GM23338 (cell line): ENCODE measurements at regions not wholly inside any gene's neighbourhood (a gene's known extent, or its start where the extent isn't known, plus 50 kb on each side); places are given as distances from the start of the nearest gene placed in this dataset.

Source experiments
- CREB1 ChIP-seq: fragments of 250-450 bp; sonication (Bioruptor Pico); IDR thresholded peaks from 2 replicates; pipeline ENCODE4 v1.5.0; 2020; ENCODE audit warnings: low read depth, mild to moderate bottlenecking, moderate library complexity
- EZH2 ChIP-seq: fragments of 200-600 bp; sonication (generic); IDR thresholded peaks from one replicate; pipeline ENCODE4 v1.8.0; 2017; ENCODE audit warnings: antibody characterized with exemption, mild to moderate bottlenecking, low read depth; ENCODE audit not compliant: unreplicated experiment
- EZH2phosphoT487 ChIP-seq: fragments of 200-600 bp; sonication (generic); IDR thresholded peaks from one replicate; pipeline ENCODE4 v1.8.1; 2018; ENCODE audit warnings: antibody characterized with exemption; ENCODE audit not compliant: unreplicated experiment
- JUNB ChIP-seq: IDR thresholded peaks from one replicate; pipeline ENCODE4 v1.6.1; 2016; ENCODE audit warnings: antibody characterized with exemption; ENCODE audit not compliant: unreplicated experiment
- NANOG ChIP-seq: IDR thresholded peaks from 2 replicates; pipeline ENCODE4 v1.6.1; 2016; ENCODE audit warnings: antibody characterized with exemption, borderline replicate concordance
- POLR2AphosphoS5 ChIP-seq: IDR thresholded peaks from 2 replicates; pipeline ENCODE4 v1.6.1; 2016; ENCODE audit warnings: antibody characterized with exemption, low read depth
- STAT1 ChIP-seq: IDR thresholded peaks from one replicate; pipeline ENCODE4 v1.6.1; 2016; ENCODE audit warnings: antibody characterized with exemption; ENCODE audit not compliant: unreplicated experiment
- ZNF114 ChIP-seq: fragments of 250-450 bp; sonication (Bioruptor Pico); IDR thresholded peaks from 2 replicates; pipeline ENCODE4 v1.5.0; 2020; ENCODE audit warnings: mild to moderate bottlenecking, moderate library complexity
- ZNF331 ChIP-seq: fragments of 250-450 bp; sonication (Bioruptor Pico); IDR thresholded peaks from 2 replicates; pipeline ENCODE4 v1.5.0; 2020; ENCODE audit warnings: low read depth, mild to moderate bottlenecking, moderate library complexity
- TF ChIP-seq, protein P1 (sequence below), 2 experiments: fragments of 200-600 bp in 1 of 2; sonication (generic) in 1 of 2; conservative IDR thresholded peaks; 2 replicates each; pipeline versions ENCODE4 v1.5.1 to v1.6.1; 2016 to 2017; ENCODE audit warnings: antibody characterized with exemption in 2 of 2, low read depth in 2 of 2, mild to moderate bottlenecking in 2 of 2, moderate library complexity in 1 of 2
- TF ChIP-seq, protein P2 (sequence below): IDR thresholded peaks from one replicate; pipeline ENCODE4 v1.6.1; 2018; ENCODE audit warnings: antibody characterized with exemption; ENCODE audit not compliant: unreplicated experiment
- TF ChIP-seq, protein P3 (sequence below): IDR thresholded peaks from 2 replicates; pipeline ENCODE4 v1.6.1; 2016; ENCODE audit warnings: antibody characterized with exemption
- TF ChIP-seq, protein P4 (sequence below): fragments of 250-450 bp; sonication (Bioruptor Pico); IDR thresholded peaks from 2 replicates; pipeline ENCODE4 v1.5.0; 2020; ENCODE audit warnings: mild to moderate bottlenecking, moderate library complexity

DNA sequence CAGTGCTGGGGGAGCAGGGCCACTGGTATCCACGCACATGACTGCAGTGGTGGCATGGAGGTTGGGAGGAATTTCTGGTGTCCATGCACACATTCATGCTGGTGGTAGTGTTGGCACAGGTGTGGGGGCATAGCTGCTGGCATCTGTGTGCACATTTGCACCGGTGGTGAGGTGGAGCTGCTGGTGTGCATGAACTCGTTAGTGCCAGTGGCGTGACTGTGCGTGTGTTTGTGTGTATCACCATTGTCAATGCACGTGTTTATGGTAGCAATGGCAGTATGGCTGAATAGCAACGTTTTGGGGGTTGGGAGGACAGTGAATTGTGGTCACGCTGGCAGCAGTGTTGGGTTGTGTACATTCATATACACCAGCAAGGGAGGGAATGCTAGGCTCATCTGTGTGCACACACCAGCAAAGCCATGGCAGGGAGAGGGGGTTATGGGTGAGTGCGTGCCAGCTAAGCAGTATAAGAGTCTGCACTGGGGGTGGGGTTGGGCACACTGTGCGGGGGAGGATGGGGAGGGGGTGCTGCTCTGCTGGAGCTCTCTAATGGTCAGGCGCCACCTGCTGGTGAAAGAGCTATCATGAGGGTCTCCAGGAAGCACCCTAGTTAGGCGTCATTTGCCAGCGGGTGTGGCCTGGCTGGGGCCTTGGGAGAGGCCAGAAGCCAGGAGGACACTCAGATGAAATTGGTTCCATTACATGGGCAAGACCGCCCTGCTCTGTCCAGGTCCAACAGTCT, 626.1 kb upstream of the ID4 start:
- TF ChIP-seq, protein P1, sequence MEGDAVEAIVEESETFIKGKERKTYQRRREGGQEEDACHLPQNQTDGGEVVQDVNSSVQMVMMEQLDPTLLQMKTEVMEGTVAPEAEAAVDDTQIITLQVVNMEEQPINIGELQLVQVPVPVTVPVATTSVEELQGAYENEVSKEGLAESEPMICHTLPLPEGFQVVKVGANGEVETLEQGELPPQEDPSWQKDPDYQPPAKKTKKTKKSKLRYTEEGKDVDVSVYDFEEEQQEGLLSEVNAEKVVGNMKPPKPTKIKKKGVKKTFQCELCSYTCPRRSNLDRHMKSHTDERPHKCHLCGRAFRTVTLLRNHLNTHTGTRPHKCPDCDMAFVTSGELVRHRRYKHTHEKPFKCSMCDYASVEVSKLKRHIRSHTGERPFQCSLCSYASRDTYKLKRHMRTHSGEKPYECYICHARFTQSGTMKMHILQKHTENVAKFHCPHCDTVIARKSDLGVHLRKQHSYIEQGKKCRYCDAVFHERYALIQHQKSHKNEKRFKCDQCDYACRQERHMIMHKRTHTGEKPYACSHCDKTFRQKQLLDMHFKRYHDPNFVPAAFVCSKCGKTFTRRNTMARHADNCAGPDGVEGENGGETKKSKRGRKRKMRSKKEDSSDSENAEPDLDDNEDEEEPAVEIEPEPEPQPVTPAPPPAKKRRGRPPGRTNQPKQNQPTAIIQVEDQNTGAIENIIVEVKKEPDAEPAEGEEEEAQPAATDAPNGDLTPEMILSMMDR (conservative IDR thresholded peaks at IDR 0.05; ENCODE audit: low read depth in 2 of 2): peak; percentile 58 to 77
- TF ChIP-seq POLR2AphosphoS5 (no peak), EZH2phosphoT487 (no peak), EZH2 (no peak), JUNB (no peak), CREB1 (CRISPR knock-in tag) (no peak), ZNF114 (no peak), NANOG (no peak), ZNF331 (CRISPR knock-in tag) (no peak), STAT1 (no peak)
- TF ChIP-seq, protein P2, sequence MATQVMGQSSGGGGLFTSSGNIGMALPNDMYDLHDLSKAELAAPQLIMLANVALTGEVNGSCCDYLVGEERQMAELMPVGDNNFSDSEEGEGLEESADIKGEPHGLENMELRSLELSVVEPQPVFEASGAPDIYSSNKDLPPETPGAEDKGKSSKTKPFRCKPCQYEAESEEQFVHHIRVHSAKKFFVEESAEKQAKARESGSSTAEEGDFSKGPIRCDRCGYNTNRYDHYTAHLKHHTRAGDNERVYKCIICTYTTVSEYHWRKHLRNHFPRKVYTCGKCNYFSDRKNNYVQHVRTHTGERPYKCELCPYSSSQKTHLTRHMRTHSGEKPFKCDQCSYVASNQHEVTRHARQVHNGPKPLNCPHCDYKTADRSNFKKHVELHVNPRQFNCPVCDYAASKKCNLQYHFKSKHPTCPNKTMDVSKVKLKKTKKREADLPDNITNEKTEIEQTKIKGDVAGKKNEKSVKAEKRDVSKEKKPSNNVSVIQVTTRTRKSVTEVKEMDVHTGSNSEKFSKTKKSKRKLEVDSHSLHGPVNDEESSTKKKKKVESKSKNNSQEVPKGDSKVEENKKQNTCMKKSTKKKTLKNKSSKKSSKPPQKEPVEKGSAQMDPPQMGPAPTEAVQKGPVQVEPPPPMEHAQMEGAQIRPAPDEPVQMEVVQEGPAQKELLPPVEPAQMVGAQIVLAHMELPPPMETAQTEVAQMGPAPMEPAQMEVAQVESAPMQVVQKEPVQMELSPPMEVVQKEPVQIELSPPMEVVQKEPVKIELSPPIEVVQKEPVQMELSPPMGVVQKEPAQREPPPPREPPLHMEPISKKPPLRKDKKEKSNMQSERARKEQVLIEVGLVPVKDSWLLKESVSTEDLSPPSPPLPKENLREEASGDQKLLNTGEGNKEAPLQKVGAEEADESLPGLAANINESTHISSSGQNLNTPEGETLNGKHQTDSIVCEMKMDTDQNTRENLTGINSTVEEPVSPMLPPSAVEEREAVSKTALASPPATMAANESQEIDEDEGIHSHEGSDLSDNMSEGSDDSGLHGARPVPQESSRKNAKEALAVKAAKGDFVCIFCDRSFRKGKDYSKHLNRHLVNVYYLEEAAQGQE: no peak
- TF ChIP-seq, protein P3, sequence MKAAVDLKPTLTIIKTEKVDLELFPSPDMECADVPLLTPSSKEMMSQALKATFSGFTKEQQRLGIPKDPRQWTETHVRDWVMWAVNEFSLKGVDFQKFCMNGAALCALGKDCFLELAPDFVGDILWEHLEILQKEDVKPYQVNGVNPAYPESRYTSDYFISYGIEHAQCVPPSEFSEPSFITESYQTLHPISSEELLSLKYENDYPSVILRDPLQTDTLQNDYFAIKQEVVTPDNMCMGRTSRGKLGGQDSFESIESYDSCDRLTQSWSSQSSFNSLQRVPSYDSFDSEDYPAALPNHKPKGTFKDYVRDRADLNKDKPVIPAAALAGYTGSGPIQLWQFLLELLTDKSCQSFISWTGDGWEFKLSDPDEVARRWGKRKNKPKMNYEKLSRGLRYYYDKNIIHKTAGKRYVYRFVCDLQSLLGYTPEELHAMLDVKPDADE: no peak
- TF ChIP-seq, protein P4, sequence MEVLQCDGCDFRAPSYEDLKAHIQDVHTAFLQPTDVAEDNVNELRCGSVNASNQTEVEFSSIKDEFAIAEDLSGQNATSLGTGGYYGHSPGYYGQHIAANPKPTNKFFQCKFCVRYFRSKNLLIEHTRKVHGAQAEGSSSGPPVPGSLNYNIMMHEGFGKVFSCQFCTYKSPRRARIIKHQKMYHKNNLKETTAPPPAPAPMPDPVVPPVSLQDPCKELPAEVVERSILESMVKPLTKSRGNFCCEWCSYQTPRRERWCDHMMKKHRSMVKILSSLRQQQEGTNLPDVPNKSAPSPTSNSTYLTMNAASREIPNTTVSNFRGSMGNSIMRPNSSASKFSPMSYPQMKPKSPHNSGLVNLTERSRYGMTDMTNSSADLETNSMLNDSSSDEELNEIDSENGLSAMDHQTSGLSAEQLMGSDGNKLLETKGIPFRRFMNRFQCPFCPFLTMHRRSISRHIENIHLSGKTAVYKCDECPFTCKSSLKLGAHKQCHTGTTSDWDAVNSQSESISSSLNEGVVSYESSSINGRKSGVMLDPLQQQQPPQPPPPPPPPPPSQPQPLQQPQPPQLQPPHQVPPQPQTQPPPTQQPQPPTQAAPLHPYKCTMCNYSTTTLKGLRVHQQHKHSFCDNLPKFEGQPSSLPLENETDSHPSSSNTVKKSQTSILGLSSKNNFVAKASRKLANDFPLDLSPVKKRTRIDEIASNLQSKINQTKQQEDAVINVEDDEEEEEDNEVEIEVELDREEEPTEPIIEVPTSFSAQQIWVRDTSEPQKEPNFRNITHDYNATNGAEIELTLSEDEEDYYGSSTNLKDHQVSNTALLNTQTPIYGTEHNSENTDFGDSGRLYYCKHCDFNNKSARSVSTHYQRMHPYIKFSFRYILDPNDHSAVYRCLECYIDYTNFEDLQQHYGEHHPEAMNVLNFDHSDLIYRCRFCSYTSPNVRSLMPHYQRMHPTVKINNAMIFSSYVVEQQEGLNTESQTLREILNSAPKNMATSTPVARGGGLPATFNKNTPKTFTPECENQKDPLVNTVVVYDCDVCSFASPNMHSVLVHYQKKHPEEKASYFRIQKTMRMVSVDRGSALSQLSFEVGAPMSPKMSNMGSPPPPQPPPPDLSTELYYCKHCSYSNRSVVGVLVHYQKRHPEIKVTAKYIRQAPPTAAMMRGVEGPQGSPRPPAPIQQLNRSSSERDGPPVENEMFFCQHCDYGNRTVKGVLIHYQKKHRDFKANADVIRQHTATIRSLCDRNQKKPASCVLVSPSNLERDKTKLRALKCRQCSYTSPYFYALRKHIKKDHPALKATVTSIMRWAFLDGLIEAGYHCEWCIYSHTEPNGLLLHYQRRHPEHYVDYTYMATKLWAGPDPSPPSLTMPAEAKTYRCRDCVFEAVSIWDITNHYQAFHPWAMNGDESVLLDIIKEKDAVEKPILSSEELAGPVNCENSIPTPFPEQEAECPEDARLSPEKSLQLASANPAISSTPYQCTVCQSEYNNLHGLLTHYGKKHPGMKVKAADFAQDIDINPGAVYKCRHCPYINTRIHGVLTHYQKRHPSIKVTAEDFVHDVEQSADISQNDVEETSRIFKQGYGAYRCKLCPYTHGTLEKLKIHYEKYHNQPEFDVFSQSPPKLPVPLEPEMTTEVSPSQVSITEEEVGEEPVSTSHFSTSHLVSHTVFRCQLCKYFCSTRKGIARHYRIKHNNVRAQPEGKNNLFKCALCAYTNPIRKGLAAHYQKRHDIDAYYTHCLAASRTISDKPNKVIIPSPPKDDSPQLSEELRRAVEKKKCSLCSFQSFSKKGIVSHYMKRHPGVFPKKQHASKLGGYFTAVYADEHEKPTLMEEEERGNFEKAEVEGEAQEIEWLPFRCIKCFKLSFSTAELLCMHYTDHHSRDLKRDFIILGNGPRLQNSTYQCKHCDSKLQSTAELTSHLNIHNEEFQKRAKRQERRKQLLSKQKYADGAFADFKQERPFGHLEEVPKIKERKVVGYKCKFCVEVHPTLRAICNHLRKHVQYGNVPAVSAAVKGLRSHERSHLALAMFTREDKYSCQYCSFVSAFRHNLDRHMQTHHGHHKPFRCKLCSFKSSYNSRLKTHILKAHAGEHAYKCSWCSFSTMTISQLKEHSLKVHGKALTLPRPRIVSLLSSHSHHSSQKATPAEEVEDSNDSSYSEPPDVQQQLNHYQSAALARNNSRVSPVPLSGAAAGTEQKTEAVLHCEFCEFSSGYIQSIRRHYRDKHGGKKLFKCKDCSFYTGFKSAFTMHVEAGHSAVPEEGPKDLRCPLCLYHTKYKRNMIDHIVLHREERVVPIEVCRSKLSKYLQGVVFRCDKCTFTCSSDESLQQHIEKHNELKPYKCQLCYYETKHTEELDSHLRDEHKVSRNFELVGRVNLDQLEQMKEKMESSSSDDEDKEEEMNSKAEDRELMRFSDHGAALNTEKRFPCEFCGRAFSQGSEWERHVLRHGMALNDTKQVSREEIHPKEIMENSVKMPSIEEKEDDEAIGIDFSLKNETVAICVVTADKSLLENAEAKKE (CRISPR knock-in tag): no peak
